Neuronal stem cell (in vitro differentiated cells): ENCODE measurements at regions not wholly inside any gene's neighbourhood (a gene's known extent, or its start where the extent isn't known, plus 50 kb on each side); places are given as distances from the start of the nearest gene placed in this dataset.
"Not testable (repeated sequence)": the region's sequence is repeated elsewhere in the genome, so short reads cannot be mapped to it uniquely, and the experiment has no call there.

Experiments
- DNase-seq: peaks from one replicate; pipeline ENCODE4 v3.0.0-alpha.2; 2013; ENCODE audit warnings: low spot score
- H2AFZ ChIP-seq: one replicate; pipeline ENCODE4 v1.6.1; 2013; ENCODE audit warnings: mild to moderate bottlenecking, low read length, inconsistent platforms
- H2AK5ac ChIP-seq: 2 replicates; pipeline ENCODE4 v1.6.1; 2013; ENCODE audit warnings: low read depth, mild to moderate bottlenecking, inconsistent platforms, low read length, moderate library complexity, mixed read lengths
- H2BK120ac ChIP-seq: 2 replicates; pipeline ENCODE4 v1.6.1; 2013; ENCODE audit warnings: low read depth, mild to moderate bottlenecking, inconsistent platforms, low read length, moderate library complexity, mixed read lengths
- H2BK12ac ChIP-seq: one replicate; pipeline ENCODE4 v1.6.1; 2013; ENCODE audit warnings: low read length, inconsistent platforms
- H2BK15ac ChIP-seq: 2 replicates; pipeline ENCODE4 v1.6.1; 2013; ENCODE audit warnings: mild to moderate bottlenecking, low read length, inconsistent platforms, mixed read lengths
- H2BK5ac ChIP-seq: one replicate; pipeline ENCODE4 v1.6.1; 2013; ENCODE audit warnings: inconsistent platforms, mild to moderate bottlenecking, low read length, moderate library complexity
- H3K14ac ChIP-seq: one replicate; pipeline ENCODE4 v1.6.1; 2013; ENCODE audit warnings: low read length, inconsistent platforms
- H3K18ac ChIP-seq: 2 replicates; pipeline ENCODE4 v1.6.1; 2013; ENCODE audit warnings: low read length, inconsistent platforms
- H3K23ac ChIP-seq: 2 replicates; pipeline ENCODE4 v1.6.1; 2013; ENCODE audit warnings: low read depth, mild to moderate bottlenecking, mixed read lengths, low read length, inconsistent platforms; ENCODE audit not compliant: poor library complexity
- H3K27ac ChIP-seq: replicated peaks from 3 replicates; pipeline ENCODE4 v1.5.1; 2013; ENCODE audit warnings: low read length, inconsistent platforms
- H3K27me3 ChIP-seq, 3 experiments: 2 replicates each; pipeline ENCODE4 v1.6.1; 2013; ENCODE audit warnings: low read length in 3 of 3, mild to moderate bottlenecking in 2 of 3, inconsistent platforms in 1 of 3, low read depth in 1 of 3, mixed read lengths in 1 of 3, moderate library complexity in 1 of 3; ENCODE audit not compliant: control insufficient read depth in 3 of 3, insufficient read depth in 3 of 3
- H3K36me3 ChIP-seq, 2 donors: replicated peaks in 1 of 2; 2 replicates each; pipeline ENCODE4 v1.6.1; 2013; ENCODE audit warnings: low read length in 2 of 2; ENCODE audit not compliant: control insufficient read depth in 2 of 2, insufficient read depth in 2 of 2
- H3K4ac ChIP-seq: 2 replicates; pipeline ENCODE4 v1.6.1; 2013; ENCODE audit warnings: inconsistent platforms, mild to moderate bottlenecking, low read length, moderate library complexity
- H3K4me1 ChIP-seq, 2 donors: 1 replicate in 1 of 2; 2 replicates in 1 of 2; pipeline ENCODE4 v1.6.1; 2013; ENCODE audit warnings: low read length in 2 of 2, low read depth in 1 of 2; ENCODE audit not compliant: control insufficient read depth in 2 of 2, insufficient read depth in 1 of 2
- H3K4me2 ChIP-seq: one replicate; pipeline ENCODE4 v1.6.1; 2013; ENCODE audit warnings: mild to moderate bottlenecking, low read length, inconsistent platforms; ENCODE audit not compliant: insufficient read depth, poor library complexity, severe bottlenecking
- H3K4me3 ChIP-seq, 2 donors: 2 replicates each; pipeline ENCODE4 v1.5.1; 2013; ENCODE audit warnings: low read length in 2 of 2, mild to moderate bottlenecking in 2 of 2, inconsistent platforms in 1 of 2, moderate library complexity in 1 of 2
- H3K79me1 ChIP-seq: one replicate; pipeline ENCODE4 v1.6.1; 2013; ENCODE audit warnings: low read depth, mild to moderate bottlenecking, inconsistent platforms, low read length, moderate library complexity
- H3K9ac ChIP-seq: one replicate; pipeline ENCODE4 v1.6.1; 2013; ENCODE audit warnings: mild to moderate bottlenecking, low read depth, low read length, inconsistent platforms; ENCODE audit not compliant: poor library complexity
- H3K9me3 ChIP-seq, 2 donors: replicated peaks in 1 of 2; 2 replicates each; pipeline versions ENCODE3 to v1.6.1; 2013; ENCODE audit warnings: low read length in 2 of 2, mild to moderate bottlenecking in 2 of 2, inconsistent platforms in 1 of 2, low read depth in 1 of 2, mixed read lengths in 1 of 2, moderate library complexity in 1 of 2; ENCODE audit not compliant: control insufficient read depth in 2 of 2, insufficient read depth in 1 of 2
- H4K8ac ChIP-seq: one replicate; pipeline ENCODE4 v1.6.1; 2013; ENCODE audit warnings: low read depth, mild to moderate bottlenecking, inconsistent platforms, low read length, moderate library complexity
- H4K91ac ChIP-seq: one replicate; pipeline ENCODE4 v1.6.1; 2013; ENCODE audit warnings: low read length, low read depth, mild to moderate bottlenecking, inconsistent platforms; ENCODE audit not compliant: poor library complexity
- WGBS, 2 donors: extraction: QIAGEN DNeasy Blood & Tissue Kit; methylation state at CpG; one replicate each; pipeline ENCODE4 v1.1.7; 2013; ENCODE audit warnings: missing lambda C conversion rate in 2 of 2, mixed read lengths in 1 of 2; ENCODE audit not compliant: insufficient read length in 2 of 2, insufficient replicate concordance in 1 of 2; ENCODE audit errors: extremely low coverage in 2 of 2; 5-methylcytosine and 5-hydroxymethylcytosine counted together

GRCh38 chr3:130175195-130175594, 93.6 kb downstream of the ALG1L2 start:
- not testable (repeated sequence) for H2BK15ac ChIP-seq, H2AFZ ChIP-seq, H2BK120ac ChIP-seq, H3K14ac ChIP-seq, H3K27ac ChIP-seq, DNase-seq, H2AK5ac ChIP-seq, H3K27me3 ChIP-seq, H2BK12ac ChIP-seq, H3K4me3 ChIP-seq, H3K18ac ChIP-seq, H2BK5ac ChIP-seq, H3K4ac ChIP-seq, H3K36me3 ChIP-seq, H3K9me3 ChIP-seq, H3K4me2 ChIP-seq, H3K79me1 ChIP-seq, H4K8ac ChIP-seq, H3K9ac ChIP-seq, H3K23ac ChIP-seq, H3K4me1 ChIP-seq, H4K91ac ChIP-seq
- no CpG with 5 or more reads among the region's 4 CpGs for WGBS, 2 donors

DNA sequence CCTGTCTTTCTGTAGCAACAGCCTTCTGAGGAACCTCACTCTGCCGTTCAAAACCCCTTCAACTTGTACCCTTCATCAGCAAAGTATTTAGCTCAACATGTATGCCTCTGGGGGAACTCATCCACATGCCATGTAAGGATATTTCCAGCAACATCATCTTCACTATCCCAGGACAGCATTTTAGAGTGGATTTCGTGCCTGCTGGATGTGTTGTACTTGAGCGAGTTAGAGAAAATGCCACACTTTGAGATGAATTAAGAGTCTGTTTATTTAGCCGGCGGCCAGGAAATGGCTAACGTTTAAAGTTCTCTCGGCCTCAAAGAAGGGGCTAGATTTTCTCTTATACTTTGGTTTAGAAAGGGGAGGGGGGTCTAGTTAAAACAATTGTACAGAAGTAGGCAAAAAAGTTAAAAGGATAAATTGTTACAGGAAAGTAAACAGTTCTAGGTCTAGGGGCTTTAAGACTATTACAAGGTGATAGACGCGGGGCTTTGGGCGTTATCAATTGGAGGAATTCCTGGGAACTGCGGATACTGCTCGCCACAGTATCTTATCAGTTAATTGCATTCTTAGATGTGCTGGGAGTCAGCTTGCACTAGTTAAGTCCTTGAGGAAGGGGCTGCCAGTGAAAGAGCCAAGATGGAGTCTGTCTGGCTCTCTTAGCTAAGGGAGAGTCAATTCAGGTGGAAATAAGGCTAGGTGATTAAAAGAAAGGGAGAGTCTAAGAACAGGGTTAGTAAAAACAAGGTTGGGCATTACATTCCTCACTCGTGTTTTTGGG, 95.0 kb downstream of the ALG1L2 start:
- H3K4me2 ChIP-seq, H2BK15ac ChIP-seq, H3K4me1 ChIP-seq, H3K9ac ChIP-seq, H3K27me3 ChIP-seq, H3K4me3 ChIP-seq, H3K14ac ChIP-seq, H4K91ac ChIP-seq, H3K4ac ChIP-seq, H2BK120ac ChIP-seq, H3K36me3 ChIP-seq, H3K9me3 ChIP-seq, H2AFZ ChIP-seq, H2BK5ac ChIP-seq, H3K27ac ChIP-seq, DNase-seq, H3K18ac ChIP-seq, H4K8ac ChIP-seq, H2BK12ac ChIP-seq, H2AK5ac ChIP-seq, H3K79me1 ChIP-seq, H3K23ac ChIP-seq: not testable (repeated sequence)
- WGBS, 2 donors, result no CpG with 5 or more reads among the region's 13 CpGs

GRCh38 chr3:130178835-130179234, 97.2 kb downstream of the ALG1L2 start:
- H3K23ac ChIP-seq, H3K9me3 ChIP-seq, H3K18ac ChIP-seq, H2BK15ac ChIP-seq, H2AFZ ChIP-seq, H3K27me3 ChIP-seq, H3K4me1 ChIP-seq, H3K14ac ChIP-seq, H3K4me2 ChIP-seq, H3K4me3 ChIP-seq, DNase-seq, H2BK12ac ChIP-seq, H3K36me3 ChIP-seq, H3K79me1 ChIP-seq, H4K91ac ChIP-seq, H2AK5ac ChIP-seq, H3K4ac ChIP-seq, H2BK5ac ChIP-seq, H2BK120ac ChIP-seq, H4K8ac ChIP-seq, H3K27ac ChIP-seq, H3K9ac ChIP-seq: not testable (repeated sequence)
- WGBS, 2 donors, result no CpG with 5 or more reads among the region's 3 CpGs

DNA sequence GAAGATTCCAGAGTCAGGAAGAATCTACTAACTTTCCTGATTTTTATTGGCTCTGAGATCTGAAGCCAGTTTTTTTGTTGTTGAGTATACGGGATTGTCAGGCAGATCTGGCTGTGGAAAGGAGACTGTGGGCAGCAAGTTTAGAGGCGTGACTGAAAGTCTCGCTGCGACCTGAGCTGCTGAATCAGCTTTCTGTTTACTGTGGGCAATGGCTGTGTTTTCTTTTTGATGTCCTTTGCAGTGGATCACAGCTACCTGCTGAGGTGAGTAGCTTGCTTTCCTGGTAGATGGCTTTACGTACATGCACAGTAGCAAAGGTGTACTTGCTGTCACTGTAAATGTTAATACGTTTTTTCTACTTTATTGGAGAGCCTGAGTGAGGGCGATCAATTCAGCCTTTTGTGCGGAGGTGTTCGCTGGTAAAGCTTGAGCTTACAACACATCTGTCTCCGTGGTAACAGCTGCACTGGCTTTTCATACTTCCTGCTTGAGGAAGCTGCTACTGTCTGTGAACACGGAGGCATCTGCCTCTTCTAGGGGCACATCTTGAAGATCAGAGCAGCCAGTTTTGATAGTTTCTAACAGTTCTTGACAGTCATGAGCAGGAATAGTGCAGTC, 97.8 kb downstream of the ALG1L2 start:
- not testable (repeated sequence) for H2BK120ac ChIP-seq, H3K23ac ChIP-seq, H4K8ac ChIP-seq, DNase-seq, H3K4me1 ChIP-seq, H3K9ac ChIP-seq, H2BK5ac ChIP-seq, H3K27me3 ChIP-seq, H3K18ac ChIP-seq, H3K14ac ChIP-seq, H3K4ac ChIP-seq, H3K9me3 ChIP-seq, H3K27ac ChIP-seq, H3K79me1 ChIP-seq, H2BK12ac ChIP-seq, H2AK5ac ChIP-seq, H3K4me3 ChIP-seq, H2BK15ac ChIP-seq, H4K91ac ChIP-seq, H3K36me3 ChIP-seq
- WGBS, 2 donors, result no CpG with 5 or more reads among the region's 11 CpGs
- H2AFZ ChIP-seq, result peak overlapping the region; percentile 34
- H3K4me2 ChIP-seq, result peak overlapping the region; percentile 25
